Right forelimb (tissue), 1 donor: ENCODE measurements at regions not wholly inside any gene's neighbourhood (a gene's known extent, or its start where the extent isn't known, plus 50 kb on each side); places are given as distances from the start of the nearest gene placed in this dataset.
"Not testable (repeated sequence)": the region's sequence is repeated elsewhere in the genome, so short reads cannot be mapped to it uniquely, and the experiment has no call there.

Experiments
- DNase-seq: peaks from one replicate; pipeline ENCODE4 v3.0.0-alpha.2; 2018

DNA sequence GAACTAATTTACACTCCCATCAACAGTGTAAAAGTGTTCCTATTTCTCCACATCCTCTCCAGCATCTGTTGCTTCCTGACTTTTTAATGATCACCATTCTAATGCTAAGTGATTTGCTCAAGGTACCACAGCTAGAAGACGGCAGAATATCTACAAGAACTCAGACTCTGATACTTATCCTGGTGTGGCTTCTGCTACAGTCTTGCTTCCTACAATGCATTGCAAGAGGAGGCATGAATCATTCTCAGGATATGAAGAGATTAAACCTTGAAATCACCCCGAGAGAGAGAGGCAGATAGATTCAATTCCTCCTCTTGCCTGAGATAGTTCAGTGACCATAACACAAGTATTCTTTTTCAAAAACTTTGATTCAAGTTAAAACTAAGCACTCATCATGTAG lies 306.4 kb downstream of the TBC1D4 start:
- no peak for DNase-seq

GRCh38 chr13:75175097-75175496 lies 306.9 kb downstream of the TBC1D4 start:
- not testable (repeated sequence) for DNase-seq

DNA sequence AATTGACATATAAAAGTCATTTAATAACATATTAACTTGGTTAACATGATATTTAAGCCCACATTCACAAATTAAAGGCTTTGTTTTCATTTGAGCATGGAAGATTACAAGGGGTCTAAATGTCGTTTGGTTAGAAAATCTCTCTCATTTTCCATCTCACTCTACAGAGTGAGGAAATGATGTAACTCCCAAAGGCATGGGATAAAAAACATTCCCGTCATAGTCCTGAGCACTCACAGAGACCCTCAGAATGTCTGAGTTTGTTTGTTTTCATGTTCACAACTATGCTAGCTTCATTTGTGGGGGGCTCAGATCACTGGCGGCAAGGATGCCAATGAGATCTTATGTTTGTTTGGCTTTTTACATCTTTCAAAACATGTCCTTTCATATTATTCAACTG lies 307.5 kb downstream of the TBC1D4 start:
- no peak for DNase-seq

GRCh38 chr13:75173457-75174356 lies 308.3 kb downstream of the TBC1D4 start:
- DNase-seq = no peak

DNA sequence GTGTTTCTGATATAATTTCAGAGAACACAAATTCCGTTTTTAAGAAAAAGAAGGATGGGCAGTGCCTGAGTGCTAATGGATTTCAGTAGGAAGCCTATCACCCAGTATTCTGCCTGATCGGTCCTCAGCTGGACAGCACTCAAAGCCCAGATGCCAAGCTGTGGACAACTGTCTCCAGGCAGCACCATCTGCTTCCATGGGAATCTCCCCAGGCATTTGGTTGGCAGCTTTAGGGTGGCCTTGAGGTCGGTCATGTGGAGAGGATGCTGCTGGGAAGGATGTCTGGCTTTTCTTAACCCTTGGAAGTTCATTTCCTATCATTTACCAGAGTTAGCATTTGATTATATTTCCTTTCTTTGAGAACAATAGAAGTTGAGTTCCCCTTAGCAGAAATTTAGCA lies 311.7 kb downstream of the TBC1D4 start:
- no peak for DNase-seq

- DNase-seq = no peak
These were observed 316.3 kb downstream of the TBC1D4 start for GRCh38 chr13:75165543-75166230.

DNA sequence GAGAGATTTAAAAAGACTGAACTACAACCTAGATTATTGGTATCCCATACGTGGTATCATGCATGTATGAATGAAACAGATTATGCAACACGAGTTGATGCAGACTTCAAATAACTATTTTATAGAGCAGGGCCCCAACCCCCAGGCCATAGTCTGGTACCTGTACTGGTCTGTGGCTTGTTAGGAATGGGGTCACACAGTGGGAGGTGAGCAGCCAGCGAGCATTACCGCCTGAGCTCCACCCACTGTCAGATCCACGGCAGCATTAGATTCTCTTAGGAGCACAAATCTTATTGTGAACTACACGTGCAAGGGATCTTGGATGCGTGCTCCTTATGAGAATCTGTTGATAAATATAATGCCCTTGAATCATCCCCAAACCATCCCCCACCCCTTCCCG lies 320.2 kb downstream of the TBC1D4 start:
- no peak for DNase-seq

- no peak for DNase-seq
These were observed 321.0 kb downstream of the TBC1D4 start for GRCh38 chr13:75160984-75161383.

GRCh38 chr13:75154331-75154730 lies 327.6 kb downstream of the TBC1D4 start:
- DNase-seq = no peak

- DNase-seq = no peak
These were observed 328.1 kb downstream of the TBC1D4 start for GRCh38 chr13:75153834-75154233.

DNA sequence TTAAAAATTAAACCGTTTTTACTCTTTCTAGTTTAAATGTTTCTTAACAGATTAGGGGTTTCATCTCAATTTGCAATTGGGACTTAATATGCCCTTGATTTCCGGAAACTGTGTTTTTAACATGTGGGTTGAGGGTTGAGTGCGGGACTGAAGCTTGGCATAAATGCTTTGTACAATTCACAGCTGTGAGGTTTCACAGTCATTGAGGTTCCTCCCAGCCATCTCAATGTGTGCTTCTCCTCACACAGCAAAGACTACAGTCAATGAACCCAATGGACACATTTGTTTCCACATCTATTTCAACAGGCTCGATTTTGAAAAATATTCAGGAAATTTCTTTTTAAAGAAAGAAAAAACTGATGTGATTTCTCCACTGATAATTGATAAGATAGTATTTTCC lies 328.6 kb downstream of the TBC1D4 start:
- DNase-seq = no peak

DNA sequence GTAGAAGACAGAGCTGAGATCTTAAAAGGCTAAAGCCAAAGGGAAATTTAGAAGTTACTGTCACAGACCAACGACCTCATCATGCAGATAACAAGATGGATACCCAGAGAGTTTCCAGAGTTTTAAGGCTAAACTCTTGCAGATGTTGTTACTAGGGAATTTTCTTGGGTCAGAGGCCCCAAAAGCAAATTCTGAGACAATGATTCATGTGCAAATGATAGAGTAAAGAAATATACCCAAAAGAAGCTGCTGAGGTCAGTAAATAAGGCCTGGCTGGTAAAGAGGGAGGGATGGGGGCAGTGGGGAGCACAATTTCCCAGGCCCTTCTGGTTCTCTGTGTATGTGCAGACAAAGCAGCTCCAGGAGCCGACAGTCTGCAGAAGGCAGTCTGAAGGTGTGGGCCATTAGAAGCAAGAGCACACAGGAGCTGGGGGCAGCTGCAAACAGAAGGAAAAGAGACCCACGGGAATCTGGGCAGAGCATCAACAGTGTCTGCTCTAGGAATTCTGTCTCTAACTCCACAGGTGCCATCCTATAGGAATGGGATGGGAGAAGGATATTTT lies 330.8 kb downstream of the TBC1D4 start:
- no peak for DNase-seq

- no peak for DNase-seq
These were observed 332.2 kb downstream of the TBC1D4 start for GRCh38 chr13:75149776-75150175.

DNA sequence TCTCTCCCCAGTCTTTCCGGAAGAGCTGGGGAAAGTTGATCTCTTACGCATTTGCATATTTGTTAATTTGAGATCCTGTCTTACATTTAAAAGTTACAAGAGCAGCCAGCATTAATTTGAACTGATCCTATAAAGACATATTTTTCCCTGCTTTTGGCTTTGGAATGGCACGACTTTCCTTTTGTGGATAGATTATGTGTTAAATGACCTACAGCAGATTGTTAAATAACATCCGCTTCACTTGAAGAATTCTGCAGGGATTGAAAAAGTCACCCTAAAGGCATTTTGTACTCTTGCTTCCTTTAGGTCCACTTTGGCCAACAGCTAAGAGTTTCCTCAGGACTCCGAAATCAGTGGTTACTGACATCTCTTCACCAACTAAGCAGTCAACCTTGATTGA lies 334.0 kb downstream of the TBC1D4 start:
- DNase-seq = no peak

- no peak for DNase-seq
These were observed 335.5 kb downstream of the TBC1D4 start for GRCh38 chr13:75146436-75146835.

GRCh38 chr13:75145927-75146326 lies 336.0 kb downstream of the TBC1D4 start:
- no peak for DNase-seq

GRCh38 chr13:75139291-75139690 lies 342.7 kb downstream of the TBC1D4 start:
- no peak for DNase-seq

GRCh38 chr13:75137911-75138571 lies 343.9 kb downstream of the TBC1D4 start:
- no peak for DNase-seq

GRCh38 chr13:75136151-75136550 lies 345.8 kb downstream of the TBC1D4 start:
- DNase-seq = no peak

GRCh38 chr13:75135325-75135825 lies 346.6 kb downstream of the TBC1D4 start:
- no peak for DNase-seq

DNA sequence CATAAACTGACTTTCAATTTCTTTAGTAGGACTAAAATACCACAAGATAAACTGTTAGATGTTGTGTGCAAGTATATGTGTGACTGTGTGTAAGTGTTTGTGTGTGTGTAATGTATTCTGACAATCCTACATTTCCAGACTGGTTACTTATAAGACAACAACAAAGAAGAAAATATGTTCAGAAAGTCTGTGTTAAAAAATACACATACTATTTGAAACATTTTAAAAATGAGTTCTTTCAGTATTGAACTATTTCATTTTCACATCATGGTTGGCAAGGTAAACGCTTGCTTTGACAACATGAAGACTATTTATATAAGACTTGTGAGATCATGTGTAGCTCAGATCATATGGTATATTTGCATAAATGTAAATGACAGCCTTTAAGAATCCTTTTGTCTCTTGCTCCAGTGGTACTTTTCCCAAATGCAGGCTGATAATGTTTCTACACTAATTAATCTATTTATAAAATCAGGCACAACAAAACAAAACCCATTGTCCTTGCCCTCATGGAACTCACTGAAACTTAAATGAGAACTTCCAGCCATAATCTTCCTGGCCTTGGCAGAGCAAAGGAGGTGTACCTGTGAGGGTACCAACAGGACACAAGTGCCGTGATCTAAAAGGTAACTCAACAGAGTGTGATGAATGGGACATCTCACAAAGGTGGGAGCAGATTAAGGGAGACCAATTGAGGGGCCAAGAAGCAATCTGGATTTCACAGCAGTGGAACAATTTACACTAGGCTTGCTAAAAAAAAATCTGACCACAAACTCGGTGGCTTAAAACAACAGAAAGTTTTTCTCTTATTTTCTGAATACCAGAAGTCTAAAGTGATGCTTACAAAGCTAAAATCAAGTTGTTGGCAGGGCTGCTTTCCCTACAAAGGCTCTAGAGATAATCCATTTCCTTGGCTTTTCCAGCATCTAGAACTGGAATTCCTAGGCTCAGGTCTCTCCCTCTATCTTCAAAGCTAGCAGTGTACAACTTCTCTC lies 349.0 kb downstream of the TBC1D4 start:
- no peak for DNase-seq

DNA sequence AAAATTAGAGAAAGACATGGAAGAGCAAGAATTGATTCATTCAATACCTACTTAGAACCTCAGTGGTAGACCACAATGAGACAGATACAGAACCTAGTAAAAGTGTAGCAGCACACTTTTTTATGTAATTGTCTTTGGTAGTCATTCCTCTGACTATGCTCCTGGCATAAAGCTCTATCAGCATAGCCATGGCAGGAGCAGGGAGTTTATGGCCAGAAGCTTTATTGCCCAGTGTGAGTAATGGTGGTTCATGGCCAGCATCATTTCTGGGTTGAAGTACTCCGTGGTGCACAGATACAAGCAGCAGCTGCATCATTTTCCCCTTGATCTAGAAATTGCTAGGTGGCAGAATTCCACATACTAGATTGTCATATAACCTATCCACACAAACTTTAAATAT lies 352.6 kb downstream of the TBC1D4 start:
- no peak for DNase-seq
